Skeletal muscle tissue (tissue), 3 donors: ENCODE measurements at regions not wholly inside any gene's neighbourhood (a gene's known extent, or its start where the extent isn't known, plus 50 kb on each side); places are given as distances from the start of the nearest gene placed in this dataset.
"Not testable (repeated sequence)": the region's sequence is repeated elsewhere in the genome, so short reads cannot be mapped to it uniquely, and the experiment has no call there.

Experiments used
- H3K27ac ChIP-seq: one replicate; pipeline ENCODE4 v1.7.0; 2013; ENCODE audit warnings: mild to moderate bottlenecking, low read depth, low read length, inconsistent platforms
- H3K27me3 ChIP-seq, 3 donors: one replicate each; pipeline ENCODE4 v1.7.0; 2013; ENCODE audit warnings: low read length in 3 of 3; ENCODE audit not compliant: control insufficient read depth in 3 of 3, insufficient read depth in 3 of 3
- H3K36me3 ChIP-seq, 3 donors: one replicate each; pipeline ENCODE4 v1.7.0; 2013; ENCODE audit warnings: low read length in 3 of 3; ENCODE audit not compliant: control insufficient read depth in 3 of 3, insufficient read depth in 3 of 3
- H3K4me1 ChIP-seq, 3 donors: one replicate each; pipeline ENCODE4 v1.7.0; 2013; ENCODE audit warnings: low read length in 3 of 3, mild to moderate bottlenecking in 3 of 3; ENCODE audit not compliant: control insufficient read depth in 3 of 3, insufficient read depth in 3 of 3
- H3K4me3 ChIP-seq, 3 donors: one replicate each; pipeline ENCODE4 v1.7.0; 2013; ENCODE audit warnings: low read length in 3 of 3
- H3K9ac ChIP-seq, 3 donors: one replicate each; pipeline ENCODE4 v1.7.0; 2013; ENCODE audit warnings: low read length in 3 of 3, mild to moderate bottlenecking in 3 of 3, moderate library complexity in 2 of 3, low read depth in 1 of 3
- H3K9me3 ChIP-seq, 3 donors: one replicate each; pipeline ENCODE4 v1.7.0; 2013; ENCODE audit warnings: low read length in 3 of 3; ENCODE audit not compliant: control insufficient read depth in 3 of 3
- donor health status: Osteomylitis.

DNA sequence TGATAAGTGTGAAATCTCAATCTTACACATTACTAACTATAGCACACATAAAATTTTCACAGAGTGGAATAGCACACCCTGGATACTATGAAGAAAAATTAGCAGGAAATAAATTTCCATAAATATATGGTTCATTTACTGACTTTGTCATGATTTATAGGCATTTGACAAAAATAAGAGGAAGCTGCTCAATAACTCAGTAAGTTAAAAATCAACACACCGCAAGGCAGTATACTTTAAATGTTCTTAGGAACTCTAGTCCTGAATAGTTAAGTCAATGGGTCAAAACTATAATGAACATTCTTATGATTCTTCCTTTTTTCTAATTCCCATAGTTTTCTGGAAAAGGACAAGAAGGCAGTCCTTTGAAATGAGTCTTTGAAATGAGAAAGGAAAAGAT, 1557.8 kb upstream of the RAG2 start:
- H3K36me3 ChIP-seq = no peaks in the 10 kb centered on the region
- no peaks in the 10 kb centered on the region for H3K4me1 ChIP-seq
- no peak overlapping the region for H3K9ac ChIP-seq
- H3K9me3 ChIP-seq = no peaks in the 10 kb centered on the region
- H3K27ac ChIP-seq = no peak overlapping the region
- H3K4me3 ChIP-seq = no peak overlapping the region
- no peaks in the 10 kb centered on the region for H3K27me3 ChIP-seq

GRCh38 chr11:38153985-38154384, 1555.9 kb upstream of the RAG2 start:
- no peaks in the 10 kb centered on the region for H3K4me1 ChIP-seq
- no peak overlapping the region for H3K4me3 ChIP-seq
- H3K27ac ChIP-seq = no peak overlapping the region
- no peaks in the 10 kb centered on the region for H3K9me3 ChIP-seq
- H3K9ac ChIP-seq = no peak overlapping the region
- no peaks in the 10 kb centered on the region for H3K36me3 ChIP-seq
- no peaks in the 10 kb centered on the region for H3K27me3 ChIP-seq

DNA sequence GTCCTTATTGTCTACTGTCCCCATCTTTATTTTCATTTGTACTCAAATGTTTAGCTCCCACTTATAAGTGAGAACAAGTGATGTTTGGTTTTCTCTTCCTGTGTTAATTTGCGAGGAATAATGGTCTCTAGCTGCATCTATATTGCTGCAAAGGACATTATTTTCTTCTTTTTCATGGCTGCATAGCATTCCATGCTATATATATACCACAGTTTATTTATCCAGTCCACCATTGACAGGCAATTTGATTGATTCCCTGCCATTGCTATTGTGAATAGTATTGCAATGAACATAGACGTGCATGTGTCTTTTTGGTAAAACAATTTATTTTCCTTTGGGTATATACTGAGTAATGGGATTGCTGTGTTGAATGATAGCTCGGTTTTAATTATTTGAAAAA, 1545.8 kb upstream of the RAG2 start:
- Histone ChIP-seq H3K9me3 (peaks cover 0 to 2% (median 2%) of the 10 kb centered on the region in 3 donors), H3K27me3 (no peaks in the 10 kb centered on the region), H3K9ac (no peak overlapping the region), H3K4me3 (no peak overlapping the region), H3K4me1 (no peaks in the 10 kb centered on the region), H3K27ac (no peak overlapping the region), H3K36me3 (no peaks in the 10 kb centered on the region)

- Histone ChIP-seq H3K9ac (no peak overlapping the region), H3K9me3 (peaks cover 0 to 4% (median 0%) of the 10 kb centered on the region in 3 donors), H3K4me1 (no peaks in the 10 kb centered on the region), H3K36me3 (no peaks in the 10 kb centered on the region), H3K4me3 (no peak overlapping the region), H3K27me3 (no peaks in the 10 kb centered on the region), H3K27ac (no peak overlapping the region)
Measured at GRCh38 chr11:38138972-38139371, 1540.9 kb upstream of the RAG2 start.

GRCh38 chr11:38136887-38137286, 1538.9 kb upstream of the RAG2 start:
- peaks cover 0 to 4% (median 0%) of the 10 kb centered on the region in 3 donors for H3K9me3 ChIP-seq
- no peak overlapping the region for H3K4me3 ChIP-seq
- no peak overlapping the region for H3K9ac ChIP-seq
- no peaks in the 10 kb centered on the region for H3K36me3 ChIP-seq
- no peaks in the 10 kb centered on the region for H3K4me1 ChIP-seq
- H3K27ac ChIP-seq = no peak overlapping the region
- no peaks in the 10 kb centered on the region for H3K27me3 ChIP-seq

GRCh38 chr11:38131535-38131934, 1533.5 kb upstream of the RAG2 start:
- Histone ChIP-seq H3K27me3 (no peaks in the 10 kb centered on the region), H3K4me1 (no peaks in the 10 kb centered on the region), H3K27ac (no peak overlapping the region), H3K36me3 (no peaks in the 10 kb centered on the region), H3K9ac (no peak overlapping the region), H3K9me3 (no peaks in the 10 kb centered on the region), H3K4me3 (no peak overlapping the region)

DNA sequence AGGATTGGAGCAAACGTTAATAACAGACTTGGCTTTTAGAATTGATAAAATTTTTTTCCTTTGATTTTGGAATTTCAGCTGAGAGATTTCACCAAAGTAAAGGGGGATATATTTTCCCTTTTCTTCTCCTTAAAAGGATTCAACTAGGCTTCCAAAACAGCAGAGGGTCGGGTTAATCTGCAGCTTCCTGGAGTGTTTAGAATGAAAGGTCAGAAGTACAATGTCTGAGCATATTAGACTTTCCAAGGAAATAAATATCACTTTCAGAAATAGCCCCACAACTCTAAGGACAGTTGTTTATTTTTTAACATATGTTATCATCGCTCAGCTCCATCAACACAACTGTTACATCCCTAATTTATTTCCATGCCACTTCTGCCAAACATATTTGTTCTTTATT, 1532.9 kb upstream of the RAG2 start:
- Histone ChIP-seq H3K27me3 (no peaks in the 10 kb centered on the region), H3K4me1 (no peaks in the 10 kb centered on the region), H3K27ac (no peak overlapping the region), H3K36me3 (no peaks in the 10 kb centered on the region), H3K4me3 (no peak overlapping the region), H3K9ac (no peak overlapping the region), H3K9me3 (no peaks in the 10 kb centered on the region)

DNA sequence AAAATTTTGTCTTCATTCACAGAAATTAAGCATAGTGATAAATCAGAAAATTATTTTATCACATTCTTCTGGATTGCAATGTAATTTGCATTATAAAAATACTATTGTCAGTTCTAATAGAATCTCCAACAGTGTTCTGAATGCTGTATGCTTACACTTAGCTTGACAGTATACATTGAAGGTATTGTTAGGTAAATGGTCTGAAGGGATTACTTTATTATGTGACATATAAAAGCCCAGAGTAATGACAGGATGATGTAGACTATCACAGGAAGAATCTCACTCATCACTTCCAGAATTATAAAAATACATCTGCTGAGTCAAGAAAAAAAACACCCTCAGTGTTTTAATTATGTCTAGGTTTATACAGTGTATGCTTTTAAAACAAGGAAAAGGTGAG, 1532.5 kb upstream of the RAG2 start:
- H3K27ac ChIP-seq = no peak overlapping the region
- H3K27me3 ChIP-seq = no peaks in the 10 kb centered on the region
- H3K9me3 ChIP-seq = no peaks in the 10 kb centered on the region
- H3K4me1 ChIP-seq = no peaks in the 10 kb centered on the region
- no peak overlapping the region for H3K4me3 ChIP-seq
- H3K9ac ChIP-seq = no peak overlapping the region
- no peaks in the 10 kb centered on the region for H3K36me3 ChIP-seq

DNA sequence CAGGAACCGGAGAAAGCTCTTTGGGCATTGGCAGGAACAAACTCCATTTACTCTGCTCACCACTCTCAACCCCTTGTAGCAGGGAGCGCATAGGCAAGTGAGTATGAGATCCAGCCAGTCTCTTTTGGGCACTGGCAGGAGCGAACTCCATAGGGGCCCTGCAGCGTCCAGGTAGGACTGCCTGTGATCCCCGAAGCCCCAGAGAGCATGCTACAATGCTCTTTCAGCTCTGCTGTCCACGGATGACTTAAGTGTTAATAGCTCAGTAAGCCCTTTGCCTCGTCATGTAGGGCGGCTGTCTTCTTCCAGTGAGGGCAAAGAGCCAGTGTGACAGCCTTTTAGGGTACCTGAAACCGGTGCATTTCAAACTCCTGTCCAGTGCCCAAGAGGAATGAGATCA, 1525.6 kb upstream of the RAG2 start:
- Histone ChIP-seq H3K4me3 (no peak overlapping the region), H3K27ac (no peak overlapping the region), H3K9ac (no peak overlapping the region), H3K36me3 (no peaks in the 10 kb centered on the region), H3K4me1 (no peaks in the 10 kb centered on the region), H3K9me3 (no peaks in the 10 kb centered on the region), H3K27me3 (no peaks in the 10 kb centered on the region)

DNA sequence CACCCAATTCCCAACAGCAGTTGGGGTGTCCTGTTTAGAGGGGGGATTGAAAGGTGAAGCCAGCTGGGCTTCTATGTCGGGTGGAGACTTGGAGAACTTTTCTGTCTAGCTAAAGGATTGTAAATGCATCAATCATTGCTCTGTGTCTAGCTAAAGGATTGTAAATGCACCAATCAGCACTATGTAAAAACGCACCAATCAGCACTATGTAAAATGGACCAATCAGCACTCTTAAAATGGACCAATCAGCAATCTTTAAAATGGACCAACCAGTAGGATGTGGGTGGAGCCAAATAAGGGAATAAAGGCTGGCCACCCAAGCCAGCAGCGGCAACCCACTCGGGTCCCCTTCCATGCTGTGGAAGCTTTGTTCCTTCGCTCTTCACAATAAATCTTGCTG, 1518.6 kb upstream of the RAG2 start:
- H3K27ac ChIP-seq, H3K36me3 ChIP-seq, H3K9me3 ChIP-seq, H3K4me1 ChIP-seq, H3K27me3 ChIP-seq, H3K9ac ChIP-seq, H3K4me3 ChIP-seq: not testable (repeated sequence)

GRCh38 chr11:38115381-38115780, 1517.3 kb upstream of the RAG2 start:
- H3K9ac ChIP-seq, H3K27me3 ChIP-seq, H3K27ac ChIP-seq, H3K4me1 ChIP-seq, H3K36me3 ChIP-seq, H3K9me3 ChIP-seq, H3K4me3 ChIP-seq: not testable (repeated sequence)
